Transverse colon (tissue), 4 donors: ENCODE measurements at regions not wholly inside any gene's neighbourhood (a gene's known extent, or its start where the extent isn't known, plus 50 kb on each side); places are given as distances from the start of the nearest gene placed in this dataset.

Experiments used
- DNase-seq: peaks from one replicate; pipeline ENCODE4 v3.0.0-alpha.2; 2019
- H3K27ac ChIP-seq, 4 donors: fragments of 200-600 bp; sonication (generic); 2 replicates each; pipeline ENCODE4 v1.5.1; 2016 to 2018; ENCODE audit warnings: inconsistent platforms in 4 of 4
- H3K27me3 ChIP-seq: fragments of 200-600 bp; sonication (generic); 2 replicates; pipeline ENCODE4 v1.5.1; 2017; ENCODE audit warnings: inconsistent platforms
- H3K36me3 ChIP-seq, 4 donors: fragments of 200-600 bp; sonication (generic); 2 replicates each; pipeline ENCODE4 v1.5.1; 2017 to 2019; ENCODE audit warnings: inconsistent platforms in 4 of 4
- H3K4me1 ChIP-seq, 4 donors: fragments of 200-600 bp; sonication (generic); 2 replicates each; pipeline ENCODE4 v1.5.1; 2017 to 2020; ENCODE audit warnings: inconsistent platforms in 4 of 4
- H3K4me3 ChIP-seq, 4 donors: fragments of 200-600 bp; sonication (generic); 1 replicate in 1 of 4; 2 replicates in 3 of 4; pipeline versions ENCODE4 v1.5.1 to v1.6.1; 2017 to 2019; ENCODE audit warnings: inconsistent platforms in 4 of 4
- H3K9me3 ChIP-seq, 2 donors: fragments of 200-600 bp; sonication (generic); 2 replicates each; pipeline ENCODE4 v1.5.1; 2017 to 2019; ENCODE audit warnings: inconsistent platforms in 2 of 2
- CTCF ChIP-seq, 5 experiments: fragments of 200-600 bp in 3 of 5; fragments of 450-650 bp in 2 of 5; sonication (generic) in 3 of 5; IDR thresholded peaks; 1 replicate in 2 of 5; 2 replicates in 3 of 5; pipeline ENCODE4 v1.5.1; 2016 to 2017; ENCODE audit warnings: antibody characterized with exemption in 5 of 5, inconsistent platforms in 3 of 5, mild to moderate bottlenecking in 2 of 5, moderate library complexity in 1 of 5
- EP300 ChIP-seq: sonication (generic); formaldehyde crosslinking; IDR thresholded peaks from one replicate; pipeline ENCODE4 v1.6.1; 2017; ENCODE audit warnings: antibody characterized with exemption, low read depth
- POLR2A ChIP-seq: fragments of 450-650 bp; IDR thresholded peaks from one replicate; pipeline ENCODE4 v1.6.1; 2016; ENCODE audit warnings: antibody characterized with exemption, mild to moderate bottlenecking, moderate library complexity
- POLR2AphosphoS5 ChIP-seq, 3 donors: sonication (generic); formaldehyde crosslinking; IDR thresholded peaks; one replicate each; pipeline ENCODE4 v1.6.1; 2016; ENCODE audit warnings: antibody characterized with exemption in 3 of 3
- WGBS, 2 donors: methylation state at CpG; one replicate each; pipeline ENCODE4 v1.1.5; 2018; ENCODE audit warnings: low coverage in 1 of 2; 5-methylcytosine and 5-hydroxymethylcytosine counted together
- in situ Hi-C, 4 donors: fragments of 200-750 bp; cut with MboI; loops; one replicate each; pipeline versions ENCODE4 v1.15.0 to v1.15.1; 2017; ENCODE audit warnings: low sequenced_read_pairs in 3 of 4, low pct_ligation_motif_present in 1 of 4, low pct_unique_long_range_greater_than_20kb in 1 of 4
- intact Hi-C: fragments of 100-400 bp; cut with DNase I; formaldehyde crosslinking; loops from one replicate; pipeline ENCODE4 v1.15.1; 2023; ENCODE audit warnings: low total_unique reads

GRCh38 chr6:783966-784735 is 91.2 kb upstream of the EXOC2 start:
- Histone ChIP-seq H3K9me3 (no peaks in the 10 kb centered on the region), H3K27ac (no peak overlapping the region), H3K4me3 (no peak overlapping the region), H3K4me1 (no peaks in the 10 kb centered on the region), H3K36me3 (no peaks in the 10 kb centered on the region), H3K27me3 (no peaks in the 10 kb centered on the region)
- in situ Hi-C loops (loop anchor here in 2 of 4 donors (25.0 kb wide), 3 partner anchors 197 to 628 kb away; no protein-coding TSS in a partner anchor), intact Hi-C loops (loop anchor here (10.0 kb wide), 1 partner anchor 189 kb away; no protein-coding TSS in a partner anchor)
- no peak for TF ChIP-seq POLR2A
- no peak for TF ChIP-seq CTCF (IDR thresholded peaks at IDR 0.05)
- no peak for TF ChIP-seq POLR2AphosphoS5 (IDR thresholded peaks at IDR 0.05)
- TF ChIP-seq EP300, result no peak
- DNase-seq, result no peak
- 82 to 83% methylated on average over 6 to 9 of the region's 9 CpGs for WGBS, 2 donors

GRCh38 chr6:782141-782540 is 89.2 kb upstream of the EXOC2 start:
- intact Hi-C loops (loop anchor here (10.0 kb wide), 1 partner anchor 187 kb away; no protein-coding TSS in a partner anchor), in situ Hi-C loops (loop anchor here in 2 of 4 donors (25.0 kb wide), 3 partner anchors 195 to 630 kb away; no protein-coding TSS in a partner anchor)
- 66 to 67% methylated on average over 5 of the region's 5 CpGs for WGBS, 2 donors
- Histone ChIP-seq H3K9me3 (no peaks in the 10 kb centered on the region), H3K27me3 (no peaks in the 10 kb centered on the region), H3K4me1 (no peaks in the 10 kb centered on the region), H3K27ac (no peak overlapping the region), H3K36me3 (no peaks in the 10 kb centered on the region), H3K4me3 (no peak overlapping the region)
- no peak for DNase-seq
- TF ChIP-seq EP300, result no peak
- TF ChIP-seq CTCF (IDR thresholded peaks at IDR 0.05), result no peak
- no peak for TF ChIP-seq POLR2A
- TF ChIP-seq POLR2AphosphoS5 (IDR thresholded peaks at IDR 0.05), result no peak

DNA sequence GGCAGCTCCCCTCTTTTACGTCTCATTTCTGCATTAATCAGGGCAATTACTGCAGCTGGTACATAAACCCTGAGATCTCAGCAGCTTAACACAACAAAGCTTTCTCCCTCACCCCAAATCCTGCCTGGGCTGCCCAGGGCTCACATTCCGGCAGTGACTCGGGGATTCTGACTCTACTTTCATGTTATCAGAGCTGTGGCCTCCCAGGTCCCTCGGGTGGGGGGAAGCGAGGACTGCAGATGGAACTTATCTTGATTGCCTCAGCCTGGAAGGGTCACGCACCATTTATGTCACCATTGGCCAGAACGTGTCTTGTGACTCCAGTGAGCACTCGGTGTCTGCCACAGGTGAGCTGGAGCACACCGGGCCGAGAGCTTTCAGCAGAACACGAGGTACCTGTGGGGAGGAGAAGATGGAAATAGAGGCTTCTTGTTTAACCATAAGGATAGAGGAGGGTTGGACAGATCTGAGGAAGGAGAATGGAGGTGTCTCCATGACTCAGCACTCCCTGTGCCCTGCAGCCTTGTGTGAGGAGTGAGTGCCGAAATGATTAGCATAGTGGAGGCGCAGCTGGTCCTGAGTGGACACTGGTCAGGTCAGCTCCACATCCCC is 88.5 kb upstream of the EXOC2 start:
- Histone ChIP-seq H3K4me3 (no peak overlapping the region), H3K4me1 (no peaks in the 10 kb centered on the region), H3K27ac (no peak overlapping the region), H3K9me3 (no peaks in the 10 kb centered on the region), H3K36me3 (no peaks in the 10 kb centered on the region), H3K27me3 (no peaks in the 10 kb centered on the region)
- 74 to 79% methylated on average over 2 to 13 of the region's 13 CpGs for WGBS, 2 donors
- intact Hi-C loops, result loop anchor here (10.0 kb wide), 1 partner anchor 187 kb away; no protein-coding TSS in a partner anchor
- DNase-seq, result no peak
- in situ Hi-C loops, result loop anchor here in 2 of 4 donors (25.0 kb wide), 3 partner anchors 194 to 631 kb away; no protein-coding TSS in a partner anchor
- TF ChIP-seq POLR2AphosphoS5 (IDR thresholded peaks at IDR 0.05) (no peak), CTCF (IDR thresholded peaks at IDR 0.05) (no peak), EP300 (no peak), POLR2A (no peak)

DNA sequence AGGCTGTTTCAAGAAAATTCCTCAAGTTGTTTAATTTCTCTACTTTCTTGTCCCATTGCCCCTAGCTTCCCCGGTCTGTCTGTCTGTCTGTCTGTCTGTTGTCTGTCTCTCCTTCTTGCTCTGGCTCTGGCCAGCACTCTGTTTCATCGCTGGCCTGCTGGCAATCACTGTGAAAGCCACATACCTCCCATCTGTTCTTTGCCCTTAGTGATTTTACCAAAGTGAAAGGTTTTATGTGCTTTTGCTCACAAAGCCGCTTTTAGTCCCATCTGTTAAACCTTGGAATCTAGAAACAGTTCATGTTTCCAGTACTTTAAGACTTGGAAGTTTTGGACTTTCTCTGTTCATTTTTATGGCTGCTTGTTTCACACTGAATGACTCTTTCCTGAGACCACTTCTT is 87.8 kb upstream of the EXOC2 start:
- no peaks in the 10 kb centered on the region for H3K36me3 ChIP-seq
- DNase-seq, result no peak
- H3K27me3 ChIP-seq, result no peaks in the 10 kb centered on the region
- H3K27ac ChIP-seq, result no peak overlapping the region
- no peak for TF ChIP-seq EP300
- TF ChIP-seq POLR2A, result no peak
- TF ChIP-seq CTCF (IDR thresholded peaks at IDR 0.05), result no peak
- TF ChIP-seq POLR2AphosphoS5 (IDR thresholded peaks at IDR 0.05), result no peak
- 85 to 93% methylated on average over 3 of the region's 3 CpGs for WGBS, 2 donors
- H3K4me1 ChIP-seq, result no peaks in the 10 kb centered on the region
- intact Hi-C loops, result loop anchor here (10.0 kb wide), 1 partner anchor 186 kb away; no protein-coding TSS in a partner anchor
- no peak overlapping the region for H3K4me3 ChIP-seq
- in situ Hi-C loops, result loop anchor here in 2 of 4 donors (25.0 kb wide), 3 partner anchors 193 to 632 kb away; no protein-coding TSS in a partner anchor
- H3K9me3 ChIP-seq, result no peaks in the 10 kb centered on the region
